Astrocyte of the spinal cord (primary cell): ENCODE measurements at regions not wholly inside any gene's neighbourhood (a gene's known extent, or its start where the extent isn't known, plus 50 kb on each side); places are given as distances from the start of the nearest gene placed in this dataset.

Experiments
- DNase-seq: peaks from one replicate; pipeline ENCODE4 v3.0.0; 2011; ENCODE audit warnings: low read depth, low spot score
- H3K4me3 ChIP-seq: 2 replicates; pipeline ENCODE4 v1.5.1; 2011; ENCODE audit warnings: low read depth, mild to moderate bottlenecking, low read length, moderate library complexity
- in situ Hi-C: cut with HindIII; loops from 2 replicates; pipeline ENCODE4 v1.10.0; 2017; ENCODE audit warnings: low sequenced_read_pairs
- TF ChIP-seq, protein P1 (sequence below): IDR thresholded peaks from 2 replicates; pipeline ENCODE4 v1.5.1; 2012; ENCODE audit warnings: low read depth, mild to moderate bottlenecking, low read length, inconsistent platforms

DNA sequence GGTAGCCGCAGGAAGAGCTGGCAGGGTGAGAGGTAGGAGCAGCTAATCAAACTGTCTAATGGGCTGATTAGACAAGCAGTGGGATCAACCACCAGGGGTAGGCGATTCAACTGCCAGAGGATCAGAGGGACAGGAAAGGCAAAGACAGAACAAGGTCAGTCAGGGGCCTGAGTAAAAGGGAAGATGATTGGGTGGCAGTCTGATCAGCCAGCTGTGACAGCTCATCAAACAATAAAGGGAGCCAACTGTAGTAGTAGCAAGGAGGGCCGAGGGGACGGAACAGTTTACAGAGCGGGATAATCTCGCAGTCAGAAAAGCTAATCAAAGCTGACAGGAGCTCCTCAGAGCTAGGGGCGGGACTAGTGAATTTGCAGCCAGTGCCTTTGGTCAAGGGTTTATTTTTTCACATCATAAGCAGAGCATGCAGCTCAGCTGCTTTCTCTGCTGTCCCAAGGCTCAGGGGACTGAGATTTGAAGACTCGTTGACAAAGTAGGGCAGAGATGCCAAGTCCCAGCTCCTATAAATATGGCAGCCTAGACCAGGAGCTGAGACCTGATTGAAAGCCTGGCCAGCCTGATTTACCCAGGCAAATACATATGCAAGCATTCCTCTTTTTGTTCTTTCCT lies 418.2 kb downstream of the GABRG2 start:
- TF ChIP-seq, protein P1, sequence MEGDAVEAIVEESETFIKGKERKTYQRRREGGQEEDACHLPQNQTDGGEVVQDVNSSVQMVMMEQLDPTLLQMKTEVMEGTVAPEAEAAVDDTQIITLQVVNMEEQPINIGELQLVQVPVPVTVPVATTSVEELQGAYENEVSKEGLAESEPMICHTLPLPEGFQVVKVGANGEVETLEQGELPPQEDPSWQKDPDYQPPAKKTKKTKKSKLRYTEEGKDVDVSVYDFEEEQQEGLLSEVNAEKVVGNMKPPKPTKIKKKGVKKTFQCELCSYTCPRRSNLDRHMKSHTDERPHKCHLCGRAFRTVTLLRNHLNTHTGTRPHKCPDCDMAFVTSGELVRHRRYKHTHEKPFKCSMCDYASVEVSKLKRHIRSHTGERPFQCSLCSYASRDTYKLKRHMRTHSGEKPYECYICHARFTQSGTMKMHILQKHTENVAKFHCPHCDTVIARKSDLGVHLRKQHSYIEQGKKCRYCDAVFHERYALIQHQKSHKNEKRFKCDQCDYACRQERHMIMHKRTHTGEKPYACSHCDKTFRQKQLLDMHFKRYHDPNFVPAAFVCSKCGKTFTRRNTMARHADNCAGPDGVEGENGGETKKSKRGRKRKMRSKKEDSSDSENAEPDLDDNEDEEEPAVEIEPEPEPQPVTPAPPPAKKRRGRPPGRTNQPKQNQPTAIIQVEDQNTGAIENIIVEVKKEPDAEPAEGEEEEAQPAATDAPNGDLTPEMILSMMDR = no peak
- no peak for DNase-seq
- in situ Hi-C loops = no loop called here
- H3K4me3 ChIP-seq = no peak overlapping the region

DNA sequence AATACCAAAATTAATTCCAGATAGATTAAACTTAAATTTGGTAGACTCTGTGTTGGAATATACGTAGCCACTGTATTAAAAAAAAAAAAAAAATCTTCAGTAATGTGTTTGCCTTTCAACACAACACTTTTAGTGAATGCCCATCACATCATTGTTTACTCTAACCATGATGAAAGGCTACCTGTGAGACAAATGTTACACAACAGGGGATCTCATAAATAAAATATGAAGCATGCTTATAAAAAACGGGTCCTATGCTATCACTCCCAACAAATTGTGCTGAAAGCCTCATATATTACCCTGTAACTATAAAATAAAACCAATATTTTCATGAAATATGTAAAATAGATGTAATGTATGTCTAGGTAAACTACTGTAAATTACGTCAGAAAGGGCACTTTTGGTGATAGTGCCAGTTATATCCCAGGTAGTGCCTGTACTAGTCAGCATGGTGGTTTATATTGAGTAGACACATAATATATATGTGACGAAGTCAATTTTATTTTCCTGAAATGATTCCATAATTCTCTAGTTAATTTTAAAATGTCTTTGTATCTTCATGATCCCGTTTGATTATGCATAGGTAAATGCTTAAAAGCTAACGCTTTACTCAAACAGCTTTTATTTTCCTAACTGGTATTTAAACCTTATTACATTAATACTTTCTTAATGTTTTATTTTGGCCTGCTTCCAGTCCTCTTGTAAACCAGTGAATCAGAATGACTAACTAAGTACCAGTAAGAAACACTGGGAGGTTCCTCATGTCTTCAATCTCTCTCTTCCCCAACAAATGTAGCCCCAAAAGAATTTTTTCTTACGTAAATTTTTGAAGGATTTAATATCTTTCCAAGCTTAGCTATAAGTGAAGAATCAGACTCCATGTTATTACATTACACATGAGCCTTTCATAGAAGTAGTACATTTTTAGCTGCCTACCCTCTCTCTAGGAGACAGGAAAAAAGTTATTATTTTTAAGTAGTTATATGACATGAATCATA lies 420.3 kb downstream of the GABRG2 start:
- TF ChIP-seq, protein P1 = no peak
- no peak overlapping the region for H3K4me3 ChIP-seq
- no peak for DNase-seq
- in situ Hi-C loops = no loop called here

- H3K4me3 ChIP-seq = no peak overlapping the region
- TF ChIP-seq, protein P1 = no peak
- no peak for DNase-seq
- in situ Hi-C loops = no loop called here
Measured at GRCh38 chr5:162496100-162496808, 428.7 kb downstream of the GABRG2 start.

- DNase-seq = no peak
- TF ChIP-seq, protein P1 = no peak
- no peak overlapping the region for H3K4me3 ChIP-seq
- in situ Hi-C loops = no loop called here
Measured at GRCh38 chr5:162497455-162497854, 429.9 kb downstream of the GABRG2 start.

- no peak overlapping the region for H3K4me3 ChIP-seq
- TF ChIP-seq, protein P1 = no peak
- DNase-seq = no peak
- in situ Hi-C loops = no loop called here
Measured at GRCh38 chr5:162502780-162503179, 435.2 kb downstream of the GABRG2 start.

DNA sequence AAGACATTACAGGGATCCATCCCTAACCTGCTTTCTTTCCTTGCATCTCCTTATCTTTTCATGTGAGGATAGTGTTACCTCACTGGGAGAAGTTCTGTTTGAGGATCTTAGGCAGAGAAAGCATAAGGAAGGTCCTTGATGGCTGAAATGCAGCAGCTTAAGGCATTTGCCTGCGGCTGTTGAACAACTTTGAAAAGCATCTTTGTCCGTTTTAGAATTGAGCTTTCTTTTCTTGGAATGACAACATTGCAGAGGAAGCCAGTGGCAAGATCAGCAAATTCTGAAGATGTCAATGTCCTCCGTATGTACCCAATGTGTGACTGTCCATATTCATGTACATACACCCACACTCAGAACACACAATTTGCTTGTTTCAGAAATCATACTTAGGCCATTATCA lies 436.2 kb downstream of the GABRG2 start:
- TF ChIP-seq, protein P1 = no peak
- H3K4me3 ChIP-seq = no peak overlapping the region
- in situ Hi-C loops = no loop called here
- no peak for DNase-seq
